ENCODE measurements at regions not wholly inside any gene's neighbourhood (a gene's known extent, or its start where the extent isn't known, plus 50 kb on each side); places are given as distances from the start of the nearest gene placed in this dataset.

DNA sequence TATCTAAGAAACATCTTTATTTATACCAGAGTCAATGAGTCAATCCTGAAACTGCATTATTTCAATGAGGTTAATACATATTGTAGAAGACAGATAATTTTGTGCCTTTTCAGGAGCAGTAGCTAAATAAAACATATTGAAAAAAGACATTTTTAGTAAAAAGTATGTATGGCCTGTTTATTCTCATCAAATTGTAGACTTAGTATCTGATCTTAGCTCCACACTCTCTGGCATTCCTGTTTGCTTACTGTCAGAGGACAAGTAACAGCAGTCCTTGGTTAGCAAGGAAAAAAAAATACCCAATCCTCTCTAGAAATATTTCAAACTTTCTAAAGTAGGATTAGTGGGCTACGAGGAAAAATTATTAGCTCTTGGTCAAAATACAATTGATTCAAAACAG lies 50.5 kb upstream of the GUCY1A1 start:
- no peak for DNase-seq (ENCODE audit: low read depth)

DNA sequence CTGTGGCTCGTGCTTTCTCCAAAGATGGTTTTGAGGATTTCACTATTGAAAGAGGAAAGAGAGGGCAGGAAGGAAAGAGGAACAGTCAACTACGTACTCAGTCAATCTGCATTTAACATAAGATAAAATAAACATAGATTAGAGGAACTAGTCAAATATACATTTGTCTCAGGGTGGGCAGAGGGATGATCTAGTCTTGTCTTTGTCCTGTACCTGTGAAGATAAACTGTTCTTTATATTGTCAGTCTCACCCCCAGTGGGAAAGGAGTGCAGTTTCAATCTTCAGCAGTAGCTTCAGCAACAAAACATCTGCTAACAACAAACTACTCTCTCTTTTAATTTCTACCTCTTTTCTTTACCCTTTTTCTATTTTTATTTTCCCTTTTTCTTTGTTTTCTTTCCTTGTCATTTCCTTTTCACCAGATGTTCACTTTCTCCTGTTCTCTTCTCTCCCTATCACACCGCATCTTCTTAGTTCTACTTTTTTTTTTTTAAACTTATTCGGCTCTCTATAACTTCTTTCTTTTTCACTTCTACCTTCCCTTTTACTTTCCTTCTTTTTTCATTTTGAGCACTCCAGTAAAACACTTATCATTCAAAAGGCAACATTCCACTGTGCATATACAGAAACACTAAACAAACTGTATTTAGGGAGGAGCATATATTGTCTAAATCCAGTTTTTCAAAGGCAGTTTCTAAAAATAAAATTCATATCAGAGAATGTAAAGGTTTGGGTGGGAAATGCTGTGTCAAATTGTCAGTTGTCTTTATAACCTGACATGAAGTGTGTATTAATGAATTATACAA lies 51.4 kb upstream of the GUCY1A1 start:
- DNase-seq (ENCODE audit: low read depth), result no peak

DNA sequence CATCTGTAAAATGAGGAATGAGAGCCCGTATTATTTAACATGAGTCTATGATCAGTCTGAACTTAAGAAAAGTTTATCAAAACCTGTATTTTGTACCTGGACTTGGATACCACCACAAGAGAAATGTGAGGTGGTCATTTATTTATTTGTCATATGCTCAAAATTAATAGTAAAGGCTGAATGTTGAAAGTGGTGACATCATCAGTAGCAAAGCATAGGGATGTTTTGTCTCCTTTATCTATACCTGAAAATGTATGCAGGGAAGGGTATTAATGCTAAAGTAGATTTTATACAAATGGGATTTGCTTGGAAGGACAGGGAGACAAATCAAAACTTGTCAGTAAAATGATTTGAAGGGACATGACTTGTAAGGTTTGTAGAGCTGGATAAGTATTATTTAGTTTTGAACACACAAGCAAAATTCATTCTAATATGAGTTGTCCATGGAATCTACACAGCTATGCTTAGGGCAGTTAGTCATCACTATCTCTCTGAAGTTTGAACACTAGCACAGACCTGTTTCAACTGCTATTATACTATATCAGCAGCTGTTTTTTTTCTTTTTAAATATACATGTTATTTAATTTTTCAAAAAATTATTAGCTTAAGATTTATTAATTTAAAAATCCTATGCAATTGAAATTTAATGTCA lies 52.4 kb upstream of the GUCY1A1 start:
- DNase-seq (ENCODE audit: low read depth), result no peak

DNA sequence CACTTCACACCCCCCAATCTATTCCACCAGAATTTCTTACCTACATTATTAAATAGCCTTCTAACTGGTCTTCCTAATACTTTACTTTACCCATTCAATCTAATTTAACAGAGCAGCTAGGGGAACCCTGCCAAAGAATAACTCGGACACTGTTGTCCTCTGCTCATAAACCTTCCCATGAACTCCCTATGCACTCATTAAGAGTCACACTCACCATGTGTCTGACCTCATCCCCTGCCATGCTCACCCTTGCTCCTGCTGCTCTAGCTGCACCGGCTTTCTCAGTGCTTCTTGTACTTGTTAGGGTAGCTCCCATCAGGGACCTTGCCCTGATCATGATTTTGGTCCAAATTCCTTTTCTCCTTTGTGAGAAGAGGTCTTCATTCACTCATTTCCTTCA lies 54.6 kb upstream of the GUCY1A1 start:
- no peak for DNase-seq (ENCODE audit: low read depth)

DNA sequence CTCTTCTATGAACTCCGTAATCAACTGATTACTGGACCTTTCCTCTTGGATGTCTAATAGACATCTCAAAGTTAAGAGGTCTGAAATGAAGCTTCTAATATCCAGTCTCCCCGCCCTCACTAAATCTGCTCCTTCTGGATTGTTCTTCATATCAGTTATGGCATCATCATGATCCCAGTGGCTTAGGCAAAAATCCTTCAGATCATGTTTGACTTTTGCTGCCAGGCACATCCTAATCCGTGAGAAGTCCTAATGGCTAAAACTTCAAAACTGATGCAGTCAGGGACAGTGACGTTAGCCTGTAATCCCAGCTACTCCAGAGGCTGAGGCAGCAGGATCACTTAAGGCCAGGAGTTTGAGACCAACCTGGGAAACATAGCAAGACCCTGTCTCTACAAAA lies 55.1 kb upstream of the GUCY1A1 start:
- DNase-seq (ENCODE audit: low read depth), result no peak

DNA sequence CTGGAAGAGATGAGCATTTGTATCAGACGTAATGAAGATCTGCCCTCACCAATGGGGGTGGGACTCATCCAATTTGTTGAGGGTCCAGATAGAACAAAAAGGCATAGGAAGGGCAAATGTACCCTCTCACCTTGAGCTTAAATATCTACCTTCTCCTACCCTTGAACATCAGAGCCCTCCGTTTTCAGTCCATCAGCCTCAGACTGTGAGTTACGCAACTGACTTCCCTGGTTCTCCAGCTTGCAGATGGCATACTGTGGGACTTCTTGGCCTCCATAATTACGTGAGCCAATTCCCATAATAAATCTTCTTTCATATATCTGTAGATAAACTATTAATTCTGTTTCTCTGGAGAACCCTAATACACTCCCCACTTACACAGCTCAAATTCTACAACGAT lies 56.5 kb upstream of the GUCY1A1 start:
- no peak for DNase-seq (ENCODE audit: low read depth)

DNA sequence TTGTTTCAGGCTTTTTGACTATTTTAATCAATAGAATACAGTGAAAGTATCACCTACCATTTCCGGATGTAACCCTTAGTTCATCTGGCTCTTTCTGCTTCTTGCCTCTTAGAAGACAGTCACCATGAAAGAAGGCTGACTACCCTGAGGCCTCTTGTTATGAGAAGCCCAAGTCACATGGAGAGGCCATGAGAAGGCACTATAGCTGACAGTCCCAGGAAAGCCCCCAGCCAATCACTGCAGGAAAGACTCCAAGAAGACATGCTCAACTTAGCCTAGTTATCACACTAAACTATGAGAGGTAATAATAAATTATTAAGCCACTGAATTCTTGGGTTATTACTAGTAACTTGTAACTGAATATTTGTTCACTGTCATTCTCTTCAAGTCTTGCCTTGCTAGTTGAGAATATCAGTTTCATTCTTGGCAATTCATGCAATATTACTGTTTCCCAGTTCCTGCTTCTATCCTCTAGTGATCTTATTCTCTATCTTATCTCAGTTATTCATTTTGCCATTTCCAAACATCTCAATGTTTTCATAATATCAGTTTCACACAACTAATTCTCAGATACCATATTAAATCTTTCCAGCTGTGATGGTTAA lies 57.1 kb upstream of the GUCY1A1 start:
- no peak for DNase-seq (ENCODE audit: low read depth)

DNA sequence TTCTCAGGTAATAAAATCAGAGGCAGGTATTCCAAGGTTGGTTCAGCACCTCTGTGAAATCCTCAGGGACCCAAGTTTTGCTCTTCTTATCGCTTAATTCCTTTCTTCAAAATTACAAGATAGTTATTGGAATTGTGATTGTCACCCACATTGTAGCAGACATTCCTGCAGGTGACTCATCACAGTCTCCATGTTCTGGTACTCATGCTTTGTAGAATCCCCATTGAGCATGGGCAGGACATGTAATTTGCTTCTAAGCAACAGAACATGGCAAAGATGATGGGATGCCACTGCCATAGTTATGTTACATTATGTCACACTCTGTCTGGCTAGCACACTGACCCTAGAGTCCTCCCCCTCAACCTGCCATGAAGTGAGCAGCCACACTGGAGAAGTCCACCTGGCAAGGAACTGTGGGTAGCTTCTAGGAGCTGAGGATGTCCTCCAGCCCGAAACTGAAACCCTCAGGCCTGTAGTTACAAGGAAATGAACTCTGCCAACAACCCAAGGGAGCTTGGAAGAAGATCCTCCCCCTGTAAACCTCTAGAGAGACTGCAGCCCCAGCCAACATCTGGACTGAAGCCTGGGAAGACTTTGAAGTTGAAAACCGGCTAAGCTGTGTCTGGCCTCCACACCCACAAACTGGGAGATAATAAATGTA lies 58.3 kb upstream of the GUCY1A1 start:
- no peak for DNase-seq (ENCODE audit: low read depth)

DNA sequence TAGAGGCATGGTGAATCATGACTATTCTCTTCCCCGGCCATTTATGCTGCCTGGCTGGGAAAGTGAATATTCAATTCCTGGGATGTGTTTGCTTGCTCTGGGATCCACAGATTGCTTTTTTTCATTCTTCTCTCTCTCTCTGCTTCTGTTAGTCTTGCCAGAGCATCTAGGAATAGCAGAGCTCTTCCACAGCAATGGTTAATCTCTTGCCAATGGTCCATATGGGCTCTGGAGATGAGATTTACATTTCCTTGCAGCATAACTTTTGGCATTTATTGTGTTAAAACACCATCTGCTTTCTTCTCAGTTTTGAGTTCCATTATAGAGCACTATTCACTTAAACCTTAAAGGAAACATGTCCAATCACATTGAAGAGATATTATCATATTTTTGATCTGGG lies 59.2 kb upstream of the GUCY1A1 start:
- no peak for DNase-seq (ENCODE audit: low read depth)

DNA sequence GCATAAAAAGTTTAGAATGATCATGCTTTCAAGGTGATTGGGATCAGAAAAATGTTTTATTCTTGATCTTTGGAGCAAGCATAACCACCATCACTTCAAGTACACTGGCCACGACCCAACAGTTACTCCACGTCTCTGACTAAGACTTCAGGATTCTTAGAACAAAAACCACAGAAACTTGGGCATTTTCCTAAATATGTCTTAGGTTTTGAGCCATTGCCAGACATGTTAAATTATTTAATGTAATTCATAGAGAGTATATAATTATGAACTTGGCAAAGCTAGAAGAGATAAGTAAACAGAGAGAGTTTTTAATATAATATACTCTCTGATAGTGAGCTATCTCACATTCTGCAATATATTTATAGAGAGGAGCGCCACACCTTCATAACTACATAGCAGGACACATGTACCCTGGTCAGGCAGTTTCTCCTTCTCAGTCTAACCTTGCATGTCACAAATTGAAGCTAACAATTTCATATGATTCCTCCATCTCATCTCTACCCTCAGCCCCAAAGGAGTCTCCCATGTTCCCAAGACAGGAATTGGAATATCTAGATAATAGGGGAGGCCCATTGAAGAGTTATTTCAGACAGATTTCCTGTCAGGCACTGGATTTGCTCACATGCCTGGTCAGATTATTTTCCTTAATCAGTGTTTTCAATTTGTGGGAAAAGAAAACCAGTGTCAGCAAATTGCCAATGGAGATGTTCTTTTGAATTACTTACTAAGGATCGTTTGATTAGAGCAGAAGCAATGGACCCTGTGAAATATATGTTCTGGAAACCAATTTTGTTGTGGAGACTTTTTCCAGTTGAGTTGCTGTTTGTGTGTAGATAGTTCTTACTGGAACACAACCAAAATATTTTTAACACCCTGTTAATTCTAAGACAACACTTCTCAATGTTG lies 61.7 kb upstream of the GUCY1A1 start:
- no peak for DNase-seq (ENCODE audit: low read depth)

DNA sequence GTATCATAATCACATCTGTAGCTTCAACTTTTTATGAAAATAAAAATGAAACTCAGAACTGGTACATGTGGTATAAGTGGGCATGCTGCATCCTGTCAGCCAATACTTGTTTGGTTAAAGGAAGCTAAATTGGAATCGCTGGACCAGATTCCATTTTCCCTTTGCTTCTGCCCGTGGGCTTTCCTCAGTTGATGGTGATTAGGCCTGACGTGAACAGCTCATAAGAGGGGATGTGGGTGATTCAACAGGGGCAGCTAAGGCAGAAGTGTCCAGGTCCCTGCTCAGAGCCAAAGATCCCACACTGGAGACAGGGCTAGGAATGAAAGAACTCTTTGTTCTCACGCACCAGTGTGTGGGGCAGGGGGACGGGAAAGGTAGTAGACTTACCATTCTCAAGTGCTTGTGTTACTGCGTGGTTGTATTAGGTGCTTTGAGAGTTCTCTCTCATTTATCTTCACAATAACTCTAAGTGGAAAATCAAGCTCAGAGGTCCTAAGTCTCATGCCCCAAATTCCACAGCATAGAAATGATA lies 63.2 kb upstream of the GUCY1A1 start:
- DNase-seq (ENCODE audit: low read depth), result no peak

DNA sequence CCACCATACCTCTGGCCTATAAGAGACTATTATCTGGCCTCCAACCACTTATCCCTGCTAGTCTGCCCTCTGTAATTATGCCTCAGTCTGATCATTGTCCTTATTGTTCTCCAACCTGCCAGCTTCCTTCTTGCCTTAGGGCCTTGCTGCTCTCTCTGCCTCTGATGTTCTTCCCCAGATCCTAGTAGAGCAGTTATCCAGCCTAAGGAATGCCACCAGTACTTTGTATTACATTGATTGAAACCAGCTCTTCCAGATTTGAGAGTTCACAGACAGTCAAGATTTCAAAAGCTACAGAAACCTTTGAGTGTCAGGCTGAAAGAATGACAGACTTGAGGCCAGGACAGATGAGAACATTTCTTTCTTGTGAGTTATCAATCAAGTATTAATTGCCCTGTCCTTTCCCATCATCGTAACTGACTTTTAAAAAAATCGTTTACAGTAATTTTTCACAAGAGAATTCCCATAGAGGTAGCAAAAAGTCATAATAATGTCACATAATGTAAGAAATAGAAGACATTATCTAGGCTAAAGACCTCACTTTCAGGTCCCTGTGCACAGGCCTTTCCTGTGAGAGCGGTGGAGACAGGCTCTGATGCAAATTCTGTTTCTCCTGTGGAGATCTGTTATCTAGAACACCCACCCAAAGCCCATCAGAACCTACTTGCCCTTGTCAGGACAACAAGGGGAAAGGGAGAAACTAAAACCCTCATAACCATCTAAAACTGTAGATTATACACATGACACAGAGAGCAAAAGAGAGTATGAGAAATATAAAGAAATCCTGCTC lies 64.1 kb upstream of the GUCY1A1 start:
- no peak for DNase-seq (ENCODE audit: low read depth)

DNA sequence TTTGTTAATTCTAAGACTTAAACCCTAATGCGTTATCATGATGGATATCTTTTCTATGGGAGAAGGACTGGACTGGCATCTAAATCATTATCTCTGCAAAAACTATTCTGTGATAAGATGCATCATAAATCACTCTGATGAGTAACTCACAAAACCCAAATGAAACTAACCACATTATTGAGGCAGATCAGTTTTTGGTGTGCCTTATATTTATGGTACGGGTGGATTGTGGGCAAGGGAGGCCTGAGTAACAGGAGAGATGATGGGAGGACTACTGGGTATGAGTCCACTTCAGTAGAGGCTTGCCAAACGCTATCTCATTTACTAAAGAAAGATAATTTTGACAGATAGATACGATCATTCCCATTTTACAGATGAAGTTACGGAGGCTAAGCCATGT lies 66.4 kb upstream of the GUCY1A1 start:
- DNase-seq (ENCODE audit: low read depth), result no peak

DNA sequence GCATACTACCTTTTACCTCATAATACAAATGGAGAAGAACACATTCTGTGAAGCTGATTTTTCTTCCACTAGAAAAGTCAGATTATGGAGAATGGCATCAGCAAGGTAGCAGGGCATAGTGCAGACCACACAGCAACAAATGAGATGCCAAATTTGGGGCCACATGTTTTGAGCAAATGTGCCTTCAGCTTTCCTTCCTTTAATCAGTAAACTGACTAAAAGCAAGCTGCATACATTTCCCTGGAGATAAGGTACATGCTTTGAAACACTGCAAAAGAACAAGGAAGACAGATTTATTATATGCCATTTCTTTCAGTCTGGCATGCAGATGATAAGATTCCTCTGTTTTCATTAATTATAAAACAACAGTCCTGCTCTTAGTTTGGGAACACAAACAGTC lies 67.1 kb upstream of the GUCY1A1 start:
- DNase-seq (ENCODE audit: low read depth), result no peak

DNA sequence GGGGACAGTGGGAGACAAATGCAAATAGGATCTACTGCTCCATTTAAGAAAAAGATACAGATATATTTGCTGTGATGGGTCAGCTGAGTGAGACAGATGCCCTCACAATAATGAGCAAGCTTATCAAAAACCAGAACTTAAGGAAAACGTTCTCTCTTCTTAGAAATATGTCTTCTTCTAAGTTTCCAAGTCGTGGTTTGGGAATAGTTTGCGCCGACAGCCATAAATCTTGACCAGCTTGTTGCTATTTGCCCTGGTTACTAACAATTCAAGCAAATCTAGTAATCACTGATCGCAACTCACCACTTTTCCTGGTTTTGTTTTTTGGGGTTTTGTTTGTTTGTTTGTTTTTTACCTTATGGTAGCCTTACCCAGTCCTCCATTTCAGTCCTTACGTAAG lies 67.6 kb upstream of the GUCY1A1 start:
- no peak for DNase-seq (ENCODE audit: low read depth)

DNA sequence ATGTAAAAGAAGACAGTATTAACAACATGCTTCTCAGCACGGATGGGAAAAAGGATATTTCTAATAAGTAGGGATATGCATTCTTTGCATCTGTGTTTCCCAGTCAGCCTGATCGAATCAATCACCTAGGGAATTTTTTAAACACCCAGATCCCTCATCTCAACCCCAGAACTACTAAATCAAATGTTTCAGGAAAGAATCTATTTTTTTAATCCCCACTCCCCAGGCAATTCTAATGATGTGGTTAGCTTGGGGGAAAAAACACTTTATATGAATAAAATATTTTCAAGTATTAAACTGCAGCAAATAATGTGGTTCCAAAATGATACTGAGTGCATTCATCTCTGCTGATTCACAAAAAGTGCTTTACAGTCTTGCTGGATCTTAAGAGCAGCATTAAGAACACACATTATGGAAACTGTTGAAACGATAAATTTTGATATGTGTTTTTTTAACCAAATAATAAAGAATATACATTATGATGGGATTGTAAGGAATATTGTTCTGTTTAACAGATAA lies 68.7 kb upstream of the GUCY1A1 start:
- DNase-seq (ENCODE audit: low read depth), result no peak

DNA sequence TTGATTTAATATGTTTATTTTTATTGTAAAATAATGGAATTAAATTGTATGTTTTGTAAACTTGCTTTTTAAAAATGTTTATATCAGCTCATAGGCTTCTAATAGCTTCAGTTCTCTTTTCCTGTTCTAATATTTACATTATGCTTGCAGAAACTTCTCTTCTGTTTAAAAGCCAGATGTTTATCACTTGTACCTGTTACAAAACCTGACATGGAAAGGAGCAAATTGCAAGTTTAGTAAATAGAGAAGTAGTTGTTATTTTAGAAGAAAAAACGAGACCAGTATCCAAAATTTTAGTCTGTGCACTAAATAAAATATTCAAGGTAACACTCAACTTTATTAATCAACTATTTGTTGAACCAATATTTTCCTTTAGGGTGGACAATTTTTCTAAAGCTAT lies 69.4 kb upstream of the GUCY1A1 start:
- no peak for DNase-seq (ENCODE audit: low read depth)

DNA sequence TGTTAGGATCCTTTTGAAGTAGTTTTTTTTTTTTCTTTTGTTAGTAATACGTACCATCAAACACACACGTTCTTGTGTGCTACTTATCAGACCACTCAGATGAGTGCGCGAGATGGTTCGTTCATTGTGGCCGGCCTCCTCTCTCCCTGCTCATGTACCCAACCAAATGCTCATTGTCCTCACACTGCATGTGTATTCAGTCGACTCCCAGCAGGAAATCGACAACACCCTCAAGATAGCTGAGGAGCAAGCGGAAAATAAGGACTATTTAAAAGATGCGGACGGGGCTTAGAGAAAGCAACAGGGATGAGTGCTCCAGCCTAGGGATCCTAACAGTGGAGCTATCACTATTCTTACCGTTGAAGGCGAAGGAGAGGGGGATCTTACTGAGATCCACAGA lies 72.9 kb upstream of the GUCY1A1 start:
- DNase-seq (ENCODE audit: low read depth), result no peak

DNA sequence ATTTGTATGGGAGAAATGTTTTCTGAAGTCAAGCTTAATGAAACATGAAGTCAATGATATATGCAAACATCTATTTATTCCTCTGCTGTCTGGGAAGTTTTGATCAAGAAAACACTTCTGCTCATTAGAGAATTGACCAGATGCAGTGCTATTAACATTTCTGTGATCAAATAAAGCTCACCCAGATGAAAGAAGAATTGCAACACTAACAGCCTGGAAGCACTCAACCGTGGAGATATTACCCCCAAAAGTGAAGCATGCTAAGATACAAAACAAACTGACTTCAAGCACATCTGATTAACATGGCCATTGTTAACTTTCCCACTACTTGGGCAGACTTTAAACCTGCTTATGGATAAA lies 73.7 kb upstream of the GUCY1A1 start:
- no peak for DNase-seq (ENCODE audit: low read depth)

DNA sequence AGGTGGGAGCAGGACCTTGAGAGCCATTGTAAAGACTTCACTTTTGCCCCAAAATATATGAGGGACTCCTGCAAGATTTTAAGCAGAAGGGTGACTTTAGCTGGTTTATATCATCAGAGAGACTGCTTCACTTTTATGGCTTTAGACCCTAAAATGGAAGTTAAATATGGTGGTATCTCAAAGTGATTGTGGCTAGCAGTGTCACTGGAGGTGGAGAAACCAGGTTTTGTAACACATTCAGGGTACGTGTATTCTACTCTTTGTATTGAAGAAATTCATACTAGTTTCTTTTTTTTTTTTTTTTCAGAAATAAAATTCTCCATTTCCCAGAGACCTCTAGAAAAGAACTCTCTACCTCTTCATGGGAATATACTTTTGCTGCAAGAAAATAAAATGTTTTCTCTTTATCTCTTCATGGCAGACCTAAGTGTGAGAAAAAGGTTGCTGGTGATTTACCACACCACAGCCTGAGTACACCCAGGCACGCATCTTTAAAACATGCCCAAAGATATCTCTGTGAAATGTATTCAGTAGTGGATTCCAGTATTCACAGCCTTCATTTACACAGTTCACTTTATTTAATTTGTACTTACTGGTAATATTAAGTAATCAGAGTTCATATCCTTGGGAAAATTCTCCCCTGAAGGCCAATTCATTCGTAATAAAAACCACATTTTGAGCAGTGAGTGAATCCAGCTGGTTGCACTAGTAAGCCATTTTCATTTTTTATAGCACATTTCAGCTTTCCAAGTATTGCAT lies 74.3 kb upstream of the GUCY1A1 start:
- DNase-seq (ENCODE audit: low read depth), result no peak
